Activated CD4-positive, alpha-beta T cell treated with anti-CD3 and anti-CD28 coated beads, Interleukin-2, Interleukin-6, amounts not matched to agents 100 ng/mL and 50 ng/mL, durations not matched to agents 16 hours and 8 hours (primary cell): ENCODE measurements at regions not wholly inside any gene's neighbourhood (a gene's known extent, or its start where the extent isn't known, plus 50 kb on each side); places are given as distances from the start of the nearest gene placed in this dataset.
"Not testable (repeated sequence)": the region's sequence is repeated elsewhere in the genome, so short reads cannot be mapped to it uniquely, and the experiment has no call there.

Experiments used
- DNase-seq: peaks from one replicate; pipeline ENCODE4 v3.0.0-alpha.2; 2020

GRCh38 chr14:104389326-104390220 lies 190.0 kb upstream of the C14orf180 start:
- DNase-seq: no peak

DNA sequence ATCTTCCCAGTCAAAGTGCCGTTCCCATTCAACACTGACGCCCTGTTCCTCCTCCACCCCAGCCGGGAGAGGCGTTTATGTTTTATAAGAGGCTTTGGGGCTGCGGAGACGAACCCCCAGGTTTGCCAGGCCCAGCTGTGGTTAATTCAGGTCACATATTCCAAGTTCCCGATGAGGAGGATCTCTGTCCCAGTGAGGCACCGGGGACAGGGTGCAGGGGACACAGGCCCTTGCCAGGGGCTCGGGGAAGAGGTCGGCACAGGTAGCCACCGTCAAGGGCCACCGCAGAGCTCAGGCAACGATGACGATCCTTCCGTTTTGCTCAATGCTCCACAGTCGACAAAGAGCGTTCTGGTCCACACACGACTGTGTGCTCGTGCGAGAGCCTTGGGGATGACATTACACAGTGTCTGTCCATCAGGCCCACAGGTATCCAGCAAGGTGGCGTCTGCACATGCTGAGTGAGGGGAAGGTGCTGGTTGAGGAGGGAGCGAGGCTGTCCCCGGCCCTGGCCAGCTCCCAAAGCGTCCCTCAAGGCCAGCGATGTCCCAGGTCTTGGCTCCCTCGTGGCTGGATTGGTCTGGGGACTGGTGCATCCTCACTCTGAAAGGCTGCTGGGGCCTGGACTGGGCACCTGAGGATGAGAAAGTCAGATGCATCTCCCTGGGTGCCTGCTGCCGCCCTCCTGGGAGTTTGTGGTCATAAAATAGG lies 189.2 kb upstream of the C14orf180 start:
- no peak for DNase-seq

DNA sequence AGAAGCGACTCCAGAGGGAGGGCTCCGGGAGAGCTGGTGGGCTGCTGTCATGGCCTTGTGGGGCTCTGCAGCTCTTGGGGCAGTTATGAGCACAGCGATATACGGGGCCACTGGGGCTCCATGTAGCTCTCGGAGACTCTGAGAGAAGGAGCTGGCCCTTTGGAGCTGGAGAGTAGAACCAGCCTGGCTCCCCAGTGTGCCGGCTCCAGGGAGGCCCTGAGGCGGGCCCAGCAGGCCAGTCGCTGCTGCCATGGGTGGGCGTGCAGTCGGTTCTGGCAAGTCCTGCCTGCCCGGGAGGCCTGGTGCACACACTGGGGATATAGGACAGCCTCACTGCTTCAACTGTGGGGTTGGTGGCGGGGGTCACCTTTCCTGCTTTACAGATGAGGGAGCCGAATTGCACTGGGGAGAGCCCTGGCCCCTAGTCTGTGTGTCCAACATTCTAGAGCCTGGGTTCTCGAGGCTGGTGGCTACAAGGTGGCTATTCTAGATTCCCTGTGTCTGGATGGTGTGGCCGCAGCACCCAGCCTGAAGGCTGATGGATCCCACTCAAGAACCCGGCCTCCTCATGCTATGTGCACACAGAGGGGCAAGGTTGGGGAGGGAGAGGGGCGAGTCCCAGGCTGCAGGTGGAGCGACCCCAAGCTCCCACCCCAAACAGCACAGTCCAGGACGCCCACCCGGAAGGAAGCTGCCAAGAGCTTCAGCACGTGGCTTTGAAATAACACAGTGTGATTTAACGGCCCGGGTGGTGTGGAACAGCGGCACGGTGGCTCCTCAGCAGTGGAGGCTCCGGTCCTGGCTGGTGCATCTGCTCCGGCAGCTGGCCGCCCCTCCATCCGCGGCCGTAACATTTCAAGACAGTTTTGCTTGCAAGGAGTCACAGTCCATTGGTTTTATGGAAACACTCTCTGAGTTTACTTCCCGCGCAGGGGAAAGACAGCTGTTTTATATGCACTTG lies 188.3 kb upstream of the C14orf180 start:
- DNase-seq: no peak

- DNase-seq: no peak
Observed at GRCh38 chr14:104392001-104392395, 187.6 kb upstream of the C14orf180 start.

GRCh38 chr14:104392396-104393198 lies 187.0 kb upstream of the C14orf180 start:
- DNase-seq: no peak

DNA sequence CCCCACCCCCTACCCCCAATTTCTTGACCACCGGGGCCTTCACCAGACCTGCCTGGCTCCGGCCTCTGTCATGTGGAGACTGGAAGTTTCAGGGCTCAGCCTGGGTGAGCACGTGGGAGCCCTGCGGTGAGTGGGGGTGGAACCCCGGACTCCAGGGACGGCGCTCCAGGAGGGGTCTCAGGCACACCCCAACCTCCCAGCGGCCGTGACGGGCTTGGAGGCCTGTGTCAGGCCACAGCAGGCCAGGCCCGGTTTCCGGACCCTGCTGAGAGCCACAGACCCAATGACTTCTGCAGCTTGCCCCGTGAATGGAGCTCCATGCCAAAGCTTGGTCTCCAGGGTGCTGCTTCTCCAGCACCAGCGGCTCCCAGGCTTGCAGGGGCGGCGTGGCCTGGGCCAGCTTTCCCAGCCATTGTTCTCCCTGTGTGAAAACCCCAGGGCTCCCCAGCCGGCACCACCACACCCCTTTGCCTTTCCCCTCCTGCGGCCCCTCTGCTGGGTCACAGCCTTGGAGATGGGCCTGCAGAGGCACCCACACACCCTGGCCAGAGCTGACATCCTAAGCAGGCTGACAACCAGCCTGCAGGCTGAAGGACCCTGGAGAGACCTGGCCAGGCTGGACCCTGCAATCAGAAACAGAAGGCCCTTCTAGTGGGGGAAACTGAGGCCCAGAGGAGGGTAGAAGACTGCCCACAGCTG lies 186.2 kb upstream of the C14orf180 start:
- DNase-seq: no peak

DNA sequence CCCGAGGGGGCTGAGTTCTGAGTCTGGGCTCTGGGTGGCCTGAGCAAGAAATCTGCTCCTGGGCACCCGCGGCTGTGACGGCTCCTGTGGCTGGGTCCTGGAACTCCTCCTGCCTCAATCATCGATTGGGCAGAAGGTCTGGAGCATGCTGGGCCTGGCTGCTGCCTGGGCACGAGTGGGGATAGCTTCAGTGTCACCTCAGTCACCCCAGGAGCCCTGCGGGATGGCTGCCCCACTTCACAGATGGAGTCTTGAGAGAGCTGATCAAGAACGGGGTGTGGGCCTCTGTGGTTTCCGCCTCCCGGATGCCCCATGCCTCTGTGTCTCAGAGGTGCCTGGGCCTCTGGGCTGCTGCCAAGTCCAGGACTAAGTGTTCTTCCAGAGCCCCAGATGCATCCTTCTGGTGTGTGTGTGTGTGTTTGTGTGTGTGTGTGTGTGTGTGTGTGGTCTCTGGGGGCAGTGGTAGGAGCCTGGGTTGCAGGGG lies 185.6 kb upstream of the C14orf180 start:
- peak; percentile 62 for DNase-seq

DNA sequence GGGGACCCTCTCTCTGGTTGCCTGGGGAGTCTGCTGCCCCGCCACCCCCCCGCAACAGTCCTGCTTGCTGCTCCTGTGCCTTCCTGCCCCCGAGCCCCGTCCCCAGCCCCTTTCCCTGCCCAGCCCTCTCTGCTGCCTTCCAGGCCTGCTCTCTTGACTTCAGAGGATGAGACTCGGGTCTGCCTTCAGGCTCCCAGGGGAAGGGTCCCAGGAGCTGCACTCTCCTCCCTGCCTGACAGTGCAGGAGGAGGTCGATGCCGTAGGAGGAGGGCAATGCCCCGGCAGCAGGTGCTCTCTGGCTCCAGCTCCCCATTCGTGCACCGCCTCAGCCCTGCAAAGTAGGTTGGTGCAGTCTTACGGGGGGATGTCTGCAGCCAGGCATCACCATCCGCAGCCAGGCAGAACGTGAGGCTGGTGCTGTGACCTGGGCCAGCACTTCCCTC lies 185.1 kb upstream of the C14orf180 start:
- no peak for DNase-seq

GRCh38 chr14:104395276-104395675 lies 184.3 kb upstream of the C14orf180 start:
- DNase-seq: no peak

- DNase-seq: no peak
Observed at GRCh38 chr14:104395941-104396681, 183.5 kb upstream of the C14orf180 start.

DNA sequence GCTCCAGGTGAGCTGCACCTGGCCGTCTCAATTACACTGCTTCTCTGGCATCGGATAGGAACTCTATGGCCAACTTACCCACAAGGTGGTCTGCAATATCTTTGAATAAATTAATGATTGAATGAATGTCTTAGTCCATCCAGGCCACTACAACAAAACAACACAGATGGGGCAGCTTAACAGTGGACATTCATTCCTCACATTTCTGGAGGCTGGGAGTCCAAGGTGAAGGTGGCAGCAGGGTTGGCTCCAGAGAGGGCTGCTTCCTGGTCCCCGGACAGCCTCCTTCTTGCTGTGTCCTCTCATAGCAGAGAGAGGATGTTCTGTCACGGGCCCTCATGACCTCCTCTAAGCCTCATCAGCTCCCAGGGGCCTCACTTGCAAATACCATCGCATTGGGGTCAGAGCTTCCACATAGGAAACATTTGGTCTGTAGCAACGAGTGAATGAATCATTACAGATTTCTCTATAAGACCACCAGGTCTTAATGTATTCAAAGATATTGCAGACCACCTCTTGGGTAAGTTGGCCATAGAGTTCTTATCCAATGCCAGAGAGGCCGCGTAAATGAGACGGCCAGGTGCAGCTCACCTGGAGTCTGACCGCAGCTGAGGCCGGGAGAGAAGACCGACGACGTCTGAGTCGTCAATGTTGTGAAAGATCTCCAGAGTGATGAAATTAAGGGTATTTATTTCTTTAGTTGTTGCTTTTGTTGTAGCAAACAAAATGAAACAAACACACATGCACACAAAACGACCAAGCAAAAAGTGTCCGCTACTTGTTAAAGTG lies 182.7 kb upstream of the C14orf180 start:
- no peak for DNase-seq

DNA sequence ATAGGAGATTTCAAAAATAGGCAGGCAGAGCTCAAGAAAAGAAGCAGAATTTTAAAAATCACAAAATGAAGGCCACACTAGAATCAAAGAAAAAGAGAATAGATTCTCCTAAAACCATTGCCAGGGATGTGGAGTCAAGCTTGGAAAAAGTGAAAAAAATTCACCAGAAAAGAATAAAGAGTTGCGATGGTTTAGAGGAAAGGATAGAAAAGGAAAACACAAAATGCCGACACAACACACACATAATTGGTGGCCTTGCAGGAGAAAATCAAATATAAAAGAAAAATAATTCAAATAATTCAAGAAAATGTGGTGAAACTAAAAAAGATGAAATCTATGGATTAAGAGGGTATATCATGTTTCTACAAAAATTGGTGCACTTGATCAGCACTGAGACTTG lies 181.6 kb upstream of the C14orf180 start:
- no peak for DNase-seq

DNA sequence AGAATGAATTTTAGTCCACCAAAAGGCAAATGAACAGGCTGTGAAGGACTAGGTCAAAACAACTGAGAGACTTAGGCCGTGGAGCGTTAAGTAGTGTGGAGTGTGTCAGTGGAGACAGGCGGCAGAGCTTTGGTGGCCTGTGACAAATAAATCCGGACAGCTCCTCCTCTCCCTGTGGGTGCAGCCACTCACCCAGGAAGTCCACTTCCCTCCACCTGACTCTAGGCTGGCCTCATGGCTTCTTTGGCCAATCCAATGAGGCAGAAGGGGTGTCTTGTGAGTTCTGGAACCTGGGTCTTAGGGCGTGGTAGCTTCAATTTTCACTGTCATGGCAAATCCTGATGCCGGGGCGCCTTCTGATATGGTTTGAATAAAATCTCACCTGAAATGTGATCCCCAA lies 180.9 kb upstream of the C14orf180 start:
- DNase-seq: no peak

DNA sequence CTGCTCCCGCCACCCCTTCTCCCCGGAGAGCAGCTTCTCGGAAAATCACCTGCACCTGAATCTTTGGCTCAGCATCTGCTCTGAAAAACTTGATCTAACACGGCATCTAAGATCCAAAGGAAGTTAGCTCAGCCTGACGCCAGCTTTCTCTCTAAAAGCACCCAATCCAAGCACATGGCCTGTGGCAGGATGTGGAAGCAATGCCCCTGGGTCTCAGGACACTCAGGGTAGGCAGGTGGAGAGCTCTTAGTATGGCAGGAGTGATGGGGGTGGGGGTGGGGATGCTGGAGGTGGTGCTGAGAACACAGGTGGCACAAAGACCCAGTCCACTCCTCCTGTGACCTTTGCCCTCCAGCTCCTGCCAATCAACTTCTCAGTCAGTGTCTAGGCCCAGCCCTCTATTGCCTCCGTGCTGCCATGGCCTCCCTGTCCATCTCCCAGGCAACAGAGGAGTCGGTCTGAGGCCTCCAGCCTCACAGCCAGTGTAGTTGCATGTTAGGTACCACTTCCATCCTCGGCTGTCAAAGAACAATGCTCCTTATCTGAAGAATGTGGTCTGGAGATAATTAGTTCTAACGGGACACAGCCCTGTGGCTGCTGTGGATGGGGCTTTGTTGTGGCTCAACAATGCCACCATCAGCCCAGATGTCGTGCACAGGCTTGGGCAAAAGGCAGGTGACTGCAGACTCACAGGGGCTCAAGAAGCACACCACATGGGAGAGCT lies 180.0 kb upstream of the C14orf180 start:
- no peak for DNase-seq

GRCh38 chr14:104400355-104400754 lies 179.2 kb upstream of the C14orf180 start:
- DNase-seq: no peak

DNA sequence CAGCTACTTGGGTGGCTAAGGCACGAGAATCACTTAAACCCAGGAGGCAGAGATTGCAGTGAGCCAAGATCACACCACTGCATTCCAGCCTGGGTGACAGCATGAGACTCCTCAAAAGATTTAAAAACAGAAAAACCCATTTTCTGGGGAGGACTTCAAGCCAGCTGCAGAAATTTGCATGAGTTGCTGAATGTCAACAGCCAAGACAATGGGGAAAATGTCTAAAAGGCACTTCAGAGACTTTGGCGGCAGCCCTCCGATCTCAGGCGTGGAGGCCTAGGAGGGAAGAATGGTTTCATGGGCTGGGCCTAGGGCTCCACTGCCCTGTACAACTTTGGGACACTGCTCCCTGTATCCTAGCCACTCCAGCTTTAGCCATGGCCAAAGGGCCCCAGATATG lies 177.8 kb upstream of the C14orf180 start:
- DNase-seq: no peak

DNA sequence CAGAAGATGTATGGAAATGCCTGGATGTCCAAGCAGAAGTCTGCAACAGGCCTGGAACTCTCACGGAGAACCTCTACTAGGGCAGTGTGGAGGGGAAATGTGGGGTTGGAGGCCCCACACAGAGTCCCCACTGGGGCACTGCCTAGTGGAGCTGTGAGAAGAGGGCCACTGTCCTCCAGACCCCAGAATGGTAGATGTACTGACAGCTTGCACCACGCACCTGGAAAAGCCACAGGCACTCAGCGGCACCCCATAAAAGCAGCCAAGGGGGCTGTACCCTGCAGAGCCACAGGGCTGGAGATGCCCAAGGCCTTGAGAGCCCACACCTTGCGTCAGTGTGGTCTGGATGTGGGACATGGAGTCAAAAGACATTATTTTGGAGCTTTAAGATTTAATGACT lies 177.3 kb upstream of the C14orf180 start:
- not testable (repeated sequence) for DNase-seq

- DNase-seq: no peak
Observed at GRCh38 chr14:104403421-104404220, 175.9 kb upstream of the C14orf180 start.
